ENCODE measurements at regions not wholly inside any gene's neighbourhood (a gene's known extent, or its start where the extent isn't known, plus 50 kb on each side); places are given as distances from the start of the nearest gene placed in this dataset.

DNA sequence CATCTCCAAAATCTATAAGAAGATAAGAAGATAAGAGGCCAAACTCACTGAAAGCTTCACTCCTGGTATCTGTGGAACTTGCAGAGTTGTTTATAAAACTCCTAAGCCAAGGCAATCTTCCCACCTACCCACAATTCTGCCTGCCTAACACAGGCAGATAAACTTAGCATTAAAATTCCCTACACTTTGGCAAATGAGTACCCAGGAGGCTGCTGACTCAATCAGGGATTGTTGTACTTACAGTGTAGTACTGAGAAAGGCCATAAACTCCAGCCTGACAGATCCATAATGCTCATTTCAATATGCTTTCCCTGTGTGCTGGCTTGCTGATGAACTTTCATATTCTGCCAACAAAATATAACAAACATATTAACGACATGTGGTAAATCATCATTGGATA lies 725.2 kb downstream of the BRINP1 start:
- H3K27ac ChIP-seq (ENCODE audit: extremely low read depth, low read depth, low read length), result no peak overlapping the region
- ChIA-PET POLR2A (no interaction called here), CTCF (no interaction called here)
- no peak overlapping the region for H3K4me3 ChIP-seq (ENCODE audit: low read depth, low read length)
- no peaks in the 10 kb centered on the region for H3K9me3 ChIP-seq (ENCODE audit: control insufficient read depth, insufficient read depth, low read depth, low read length)
- H3K36me3 ChIP-seq (ENCODE audit: control insufficient read depth in 2 of 2, insufficient read depth in 1 of 2, low read length in 2 of 2), result no peaks in the 10 kb centered on the region
- H3K4me1 ChIP-seq (ENCODE audit: control insufficient read depth, insufficient read depth, low read length), result no peaks in the 10 kb centered on the region
- no peak for TF ChIP-seq ZNF23 (tag by site-specific recombination; IDR thresholded peaks at IDR 0.05; ENCODE audit: borderline replicate concordance)
- TF ChIP-seq ZIC2 (tag by site-specific recombination; IDR thresholded peaks at IDR 0.05), result no peak
- TF ChIP-seq ZNF555 (tag by site-specific recombination; conservative IDR thresholded peaks at IDR 0.05), result no peak
- no peak for TF ChIP-seq PBX3 (CRISPR knock-in tag; IDR thresholded peaks at IDR 0.05)
- no peak for TF ChIP-seq RBAK (tag by site-specific recombination; IDR thresholded peaks at IDR 0.05)
- TF ChIP-seq KLF16 (tag by site-specific recombination; IDR thresholded peaks at IDR 0.05), result no peak
- TF ChIP-seq HOXD13 (CRISPR knock-in tag; IDR thresholded peaks at IDR 0.05; ENCODE audit: borderline replicate concordance), result no peak
- TF ChIP-seq, protein P1, sequence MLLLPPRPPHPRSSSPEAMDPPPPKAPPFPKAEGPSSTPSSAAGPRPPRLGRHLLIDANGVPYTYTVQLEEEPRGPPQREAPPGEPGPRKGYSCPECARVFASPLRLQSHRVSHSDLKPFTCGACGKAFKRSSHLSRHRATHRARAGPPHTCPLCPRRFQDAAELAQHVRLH (tag by site-specific recombination; IDR thresholded peaks at IDR 0.05), result no peak
- no peak for TF ChIP-seq ZNF121 (tag by site-specific recombination; IDR thresholded peaks at IDR 0.05)
- no peak for TF ChIP-seq TCF7L2 (IDR thresholded peaks at IDR 0.05; ENCODE audit: borderline replicate concordance, low read depth, low read length)
- TF ChIP-seq PRDM10 (tag by site-specific recombination; IDR thresholded peaks at IDR 0.05), result no peak
- no peak for TF ChIP-seq ZNF146 (tag by site-specific recombination; IDR thresholded peaks at IDR 0.05)
- TF ChIP-seq ZNF133 (tag by site-specific recombination; IDR thresholded peaks at IDR 0.05), result no peak
- no peak for TF ChIP-seq ZNF585B (tag by site-specific recombination; IDR thresholded peaks at IDR 0.05)

DNA sequence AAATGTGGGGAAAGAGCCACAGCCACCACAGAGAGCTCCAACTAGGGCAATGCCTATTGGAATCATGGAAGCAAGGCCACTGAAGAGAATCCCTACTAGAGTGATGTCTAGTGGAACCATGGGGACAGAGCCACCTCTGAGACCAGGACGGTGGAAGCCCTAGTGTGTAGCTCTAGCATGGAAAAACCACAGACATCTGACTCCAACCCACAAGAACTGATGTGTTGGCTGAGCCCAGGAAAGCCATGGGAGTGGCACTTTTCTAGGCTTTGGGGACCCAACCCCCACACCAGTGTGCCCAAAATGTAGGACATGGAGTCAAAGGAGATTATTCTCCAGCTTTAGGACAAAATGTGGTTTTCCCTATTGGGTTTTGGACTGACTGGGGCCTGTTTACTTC lies 721.9 kb downstream of the BRINP1 start:
- POLR2A ChIA-PET, result no interaction called here
- TF ChIP-seq ZBTB21 (tag by site-specific recombination; IDR thresholded peaks at IDR 0.05) (no peak), GLIS1 (tag by site-specific recombination; IDR thresholded peaks at IDR 0.05) (no peak), ZNF791 (tag by site-specific recombination; IDR thresholded peaks at IDR 0.05) (no peak), SALL2 (tag by site-specific recombination; IDR thresholded peaks at IDR 0.05; ENCODE audit: borderline replicate concordance) (no peak), IKZF3 (tag by site-specific recombination; IDR thresholded peaks at IDR 0.05) (no peak), ZEB2 (tag by site-specific recombination; IDR thresholded peaks at IDR 0.05) (no peak), ZNF785 (tag by site-specific recombination; IDR thresholded peaks at IDR 0.05) (no peak), ZNF184 (tag by site-specific recombination; IDR thresholded peaks at IDR 0.05) (no peak), ZNF654 (tag by site-specific recombination; IDR thresholded peaks at IDR 0.05; ENCODE audit: low read depth) (no peak), ZNF311 (tag by site-specific recombination; IDR thresholded peaks at IDR 0.05; ENCODE audit: borderline replicate concordance) (no peak), ZSCAN16 (tag by site-specific recombination; IDR thresholded peaks at IDR 0.05) (no peak), KLF9 (tag by site-specific recombination; IDR thresholded peaks at IDR 0.05; ENCODE audit: low read depth) (no peak)
- TF ChIP-seq, protein P2, sequence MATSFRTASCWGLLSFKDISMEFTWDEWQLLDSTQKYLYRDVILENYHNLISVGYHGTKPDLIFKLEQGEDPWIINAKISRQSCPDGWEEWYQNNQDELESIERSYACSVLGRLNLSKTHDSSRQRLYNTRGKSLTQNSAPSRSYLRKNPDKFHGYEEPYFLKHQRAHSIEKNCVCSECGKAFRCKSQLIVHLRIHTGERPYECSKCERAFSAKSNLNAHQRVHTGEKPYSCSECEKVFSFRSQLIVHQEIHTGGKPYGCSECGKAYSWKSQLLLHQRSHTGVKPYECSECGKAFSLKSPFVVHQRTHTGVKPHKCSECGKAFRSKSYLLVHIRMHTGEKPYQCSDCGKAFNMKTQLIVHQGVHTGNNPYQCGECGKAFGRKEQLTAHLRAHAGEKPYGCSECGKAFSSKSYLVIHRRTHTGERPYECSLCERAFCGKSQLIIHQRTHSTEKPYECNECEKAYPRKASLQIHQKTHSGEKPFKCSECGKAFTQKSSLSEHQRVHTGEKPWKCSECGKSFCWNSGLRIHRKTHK (tag by site-specific recombination; IDR thresholded peaks at IDR 0.05), result no peak
- TF ChIP-seq, protein P3, sequence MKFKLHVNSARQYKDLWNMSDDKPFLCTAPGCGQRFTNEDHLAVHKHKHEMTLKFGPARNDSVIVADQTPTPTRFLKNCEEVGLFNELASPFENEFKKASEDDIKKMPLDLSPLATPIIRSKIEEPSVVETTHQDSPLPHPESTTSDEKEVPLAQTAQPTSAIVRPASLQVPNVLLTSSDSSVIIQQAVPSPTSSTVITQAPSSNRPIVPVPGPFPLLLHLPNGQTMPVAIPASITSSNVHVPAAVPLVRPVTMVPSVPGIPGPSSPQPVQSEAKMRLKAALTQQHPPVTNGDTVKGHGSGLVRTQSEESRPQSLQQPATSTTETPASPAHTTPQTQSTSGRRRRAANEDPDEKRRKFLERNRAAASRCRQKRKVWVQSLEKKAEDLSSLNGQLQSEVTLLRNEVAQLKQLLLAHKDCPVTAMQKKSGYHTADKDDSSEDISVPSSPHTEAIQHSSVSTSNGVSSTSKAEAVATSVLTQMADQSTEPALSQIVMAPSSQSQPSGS (tag by site-specific recombination; IDR thresholded peaks at IDR 0.05; ENCODE audit: low read depth), result no peak

More for the DNA sequence above, 721.9 kb downstream of the BRINP1 start:
- CTCF ChIA-PET, result no interaction called here
- no peak overlapping the region for H3K4me3 ChIP-seq (ENCODE audit: low read depth, low read length)
- no peaks in the 10 kb centered on the region for H3K9me3 ChIP-seq (ENCODE audit: control insufficient read depth, insufficient read depth, low read depth, low read length)
- no peaks in the 10 kb centered on the region for H3K4me1 ChIP-seq (ENCODE audit: control insufficient read depth, insufficient read depth, low read length)
- H3K27ac ChIP-seq (ENCODE audit: extremely low read depth, low read depth, low read length), result no peak overlapping the region
- H3K36me3 ChIP-seq (ENCODE audit: control insufficient read depth in 2 of 2, insufficient read depth in 1 of 2, low read length in 2 of 2), result no peaks in the 10 kb centered on the region

Measured in HEK293 (cell line).